Kidney (tissue), 13 donors: ENCODE measurements at regions not wholly inside any gene's neighbourhood (a gene's known extent, or its start where the extent isn't known, plus 50 kb on each side); places are given as distances from the start of the nearest gene placed in this dataset.

Source experiments
- DNase-seq, 5 donors: peaks; one replicate each; pipeline ENCODE4 v3.0.0-alpha.2; 2013 to 2020
- FAIRE-seq: peaks from 2 replicates; lab custom pipeline; 2012; peaks lifted over from hg19 to GRCh38; lab: Jason Lieb, UNC
- H3K27ac ChIP-seq, 2 donors: one replicate each; pipeline ENCODE4 v1.7.0; 2013; ENCODE audit warnings: low read depth in 2 of 2, low read length in 2 of 2, inconsistent platforms in 1 of 2
- H3K27me3 ChIP-seq: one replicate; pipeline ENCODE4 v1.7.1; 2013; ENCODE audit warnings: low read length, inconsistent platforms; ENCODE audit not compliant: control insufficient read depth, insufficient read depth
- H3K36me3 ChIP-seq, 3 donors: one replicate each; pipeline versions ENCODE4 v1.7.0 to v1.7.1; 2013; ENCODE audit warnings: low read length in 3 of 3, control low read depth in 1 of 3, inconsistent platforms in 1 of 3; ENCODE audit not compliant: insufficient read depth in 3 of 3, control insufficient read depth in 2 of 3
- H3K4me1 ChIP-seq, 3 donors: one replicate each; pipeline versions ENCODE4 v1.7.0 to v1.7.1; 2013; ENCODE audit warnings: low read length in 3 of 3, inconsistent platforms in 1 of 3, low read depth in 1 of 3; ENCODE audit not compliant: control insufficient read depth in 2 of 3, insufficient read depth in 2 of 3
- H3K4me3 ChIP-seq, 3 donors: one replicate each; pipeline versions ENCODE4 v1.7.0 to v1.8.1; 2013; ENCODE audit warnings: low read length in 3 of 3, control low read depth in 1 of 3, inconsistent platforms in 1 of 3
- H3K9ac ChIP-seq, 3 donors: one replicate each; pipeline versions ENCODE4 v1.7.0 to v1.7.1; 2013; ENCODE audit warnings: low read length in 3 of 3, control low read depth in 1 of 3, inconsistent platforms in 1 of 3
- H3K9me3 ChIP-seq, 3 donors: one replicate each; pipeline versions ENCODE4 v1.7.0 to v1.7.1; 2013; ENCODE audit warnings: low read length in 3 of 3, control low read depth in 1 of 3, inconsistent platforms in 1 of 3; ENCODE audit not compliant: control insufficient read depth in 2 of 3, insufficient read depth in 1 of 3
- CTCF ChIP-seq: IDR thresholded peaks from 3 replicates; pipeline ENCODE4 v1.5.1; 2012; ENCODE audit warnings: mild to moderate bottlenecking, moderate library complexity, borderline replicate concordance; ENCODE audit not compliant: insufficient read depth; ENCODE audit errors: extremely low read depth
- intact Hi-C: fragments of 100-400 bp; cut with DNase I; formaldehyde crosslinking; loops from one replicate; pipeline ENCODE4 v1.11.1; 2022
- donor health status: control.
- donor health status: control.
- donor health status: control.
- donor health status: control.
- donor health status: control.
- donor health status: DM: yes; HTN: yes; CAD: no.
- donor health status: Normal renal cell carcinoma (clear cell type).

GRCh38 chr20:11604339-11604738 is 313.4 kb upstream of the BTBD3 start:
- no peak overlapping the region for H3K4me3 ChIP-seq
- no peak overlapping the region for H3K9ac ChIP-seq
- TF ChIP-seq CTCF = no peak
- H3K9me3 ChIP-seq = no peaks in the 10 kb centered on the region
- intact Hi-C loops = no loop called here
- no peaks in the 10 kb centered on the region for H3K36me3 ChIP-seq
- H3K27ac ChIP-seq = no peak overlapping the region
- no peaks in the 10 kb centered on the region for H3K27me3 ChIP-seq
- DNase-seq (no peak), FAIRE-seq (no peak)
- H3K4me1 ChIP-seq = no peaks in the 10 kb centered on the region

GRCh38 chr20:11607047-11607446 is 310.6 kb upstream of the BTBD3 start:
- Histone ChIP-seq H3K4me1 (no peaks in the 10 kb centered on the region), H3K9ac (no peak overlapping the region), H3K27ac (no peak overlapping the region), H3K9me3 (no peaks in the 10 kb centered on the region), H3K36me3 (no peaks in the 10 kb centered on the region), H3K27me3 (no peaks in the 10 kb centered on the region), H3K4me3 (no peak overlapping the region)
- FAIRE-seq (no peak), DNase-seq (no peak)
- TF ChIP-seq CTCF = no peak
- intact Hi-C loops = no loop called here

GRCh38 chr20:11608736-11609135 is 309.0 kb upstream of the BTBD3 start:
- FAIRE-seq = no peak
- intact Hi-C loops = no loop called here

More at GRCh38 chr20:11608736-11609135, 309.0 kb upstream of the BTBD3 start:
- no peak for DNase-seq
- no peak overlapping the region for H3K27ac ChIP-seq
- H3K4me3 ChIP-seq = no peak overlapping the region
- no peaks in the 10 kb centered on the region for H3K27me3 ChIP-seq
- H3K9ac ChIP-seq = no peak overlapping the region
- TF ChIP-seq CTCF = no peak
- no peaks in the 10 kb centered on the region for H3K4me1 ChIP-seq
- no peaks in the 10 kb centered on the region for H3K9me3 ChIP-seq
- H3K36me3 ChIP-seq = no peaks in the 10 kb centered on the region
